HCT116 (cell line): ENCODE measurements at regions not wholly inside any gene's neighbourhood (a gene's known extent, or its start where the extent isn't known, plus 50 kb on each side); places are given as distances from the start of the nearest gene placed in this dataset.

Experiments used
- ATF3 ChIP-seq: IDR thresholded peaks from 2 replicates; pipeline ENCODE4 v1.6.1; 2012
- CBX3 ChIP-seq: IDR thresholded peaks from 2 replicates; pipeline ENCODE4 v1.6.1; 2012; ENCODE audit warnings: low read depth
- CTCF ChIP-seq, 3 experiments: fragments of 200-600 bp in 1 of 3; sonication (generic) in 1 of 3; IDR thresholded peaks in 2 of 3; conservative IDR thresholded peaks in 1 of 3; 2 replicates each; pipeline ENCODE4 v1.5.1; 2012 to 2017; ENCODE audit warnings: low read depth in 2 of 3, low read length in 2 of 3, antibody characterized with exemption in 1 of 3, borderline replicate concordance in 1 of 3, control low read depth in 1 of 3, mild to moderate bottlenecking in 1 of 3, mixed read lengths in 1 of 3, mixed run types in 1 of 3, moderate library complexity in 1 of 3; ENCODE audit not compliant: insufficient read depth in 1 of 3
- EGR1 ChIP-seq: IDR thresholded peaks from 2 replicates; pipeline ENCODE4 v1.6.1; 2012; ENCODE audit warnings: low read depth
- EZH2 ChIP-seq: fragments of 200-600 bp; sonication (generic); IDR thresholded peaks from 2 replicates; pipeline ENCODE4 v1.6.1; 2017; ENCODE audit warnings: antibody characterized with exemption, mixed run types
- EZH2phosphoT487 ChIP-seq: fragments of 200-600 bp; IDR thresholded peaks from 2 replicates; pipeline ENCODE4 v1.6.1; 2018; ENCODE audit warnings: antibody characterized with exemption, borderline replicate concordance
- JUND ChIP-seq: IDR thresholded peaks from 2 replicates; pipeline ENCODE4 v1.6.1; 2012
- MAX ChIP-seq: IDR thresholded peaks from 2 replicates; pipeline ENCODE4 v1.6.1; 2012
- POLR2A ChIP-seq: IDR thresholded peaks from 2 replicates; pipeline ENCODE4 v1.7.0; 2011; ENCODE audit warnings: borderline replicate concordance; ENCODE audit not compliant: insufficient read depth, insufficient read length; ENCODE audit errors: extremely low read depth
- POLR2AphosphoS5 ChIP-seq: IDR thresholded peaks from 2 replicates; pipeline ENCODE4 v1.6.1; 2011; ENCODE audit warnings: mild to moderate bottlenecking, low read depth, low read length, moderate library complexity
- TCF7L2 ChIP-seq: IDR thresholded peaks from 2 replicates; pipeline ENCODE4 v1.7.0; 2011; ENCODE audit warnings: borderline replicate concordance, inconsistent platforms; ENCODE audit not compliant: insufficient read depth, insufficient read length; ENCODE audit errors: extremely low read depth
- ZBTB33 ChIP-seq: IDR thresholded peaks from 2 replicates; pipeline ENCODE4 v1.6.1; 2011; ENCODE audit warnings: mild to moderate bottlenecking, low read length, moderate library complexity; ENCODE audit not compliant: insufficient replicate concordance; ENCODE audit errors: extremely low read depth
- ZNF274 ChIP-seq: fragments of 200-500 bp; sonication (Bioruptor generic); IDR thresholded peaks from 2 replicates; pipeline ENCODE4 v1.6.1; 2014; ENCODE audit warnings: mild to moderate bottlenecking, low read depth, low read length, inconsistent platforms
- TF ChIP-seq, protein P1 (sequence below): IDR thresholded peaks from 2 replicates; pipeline ENCODE4 v1.6.1; 2012; ENCODE audit warnings: low read depth

DNA sequence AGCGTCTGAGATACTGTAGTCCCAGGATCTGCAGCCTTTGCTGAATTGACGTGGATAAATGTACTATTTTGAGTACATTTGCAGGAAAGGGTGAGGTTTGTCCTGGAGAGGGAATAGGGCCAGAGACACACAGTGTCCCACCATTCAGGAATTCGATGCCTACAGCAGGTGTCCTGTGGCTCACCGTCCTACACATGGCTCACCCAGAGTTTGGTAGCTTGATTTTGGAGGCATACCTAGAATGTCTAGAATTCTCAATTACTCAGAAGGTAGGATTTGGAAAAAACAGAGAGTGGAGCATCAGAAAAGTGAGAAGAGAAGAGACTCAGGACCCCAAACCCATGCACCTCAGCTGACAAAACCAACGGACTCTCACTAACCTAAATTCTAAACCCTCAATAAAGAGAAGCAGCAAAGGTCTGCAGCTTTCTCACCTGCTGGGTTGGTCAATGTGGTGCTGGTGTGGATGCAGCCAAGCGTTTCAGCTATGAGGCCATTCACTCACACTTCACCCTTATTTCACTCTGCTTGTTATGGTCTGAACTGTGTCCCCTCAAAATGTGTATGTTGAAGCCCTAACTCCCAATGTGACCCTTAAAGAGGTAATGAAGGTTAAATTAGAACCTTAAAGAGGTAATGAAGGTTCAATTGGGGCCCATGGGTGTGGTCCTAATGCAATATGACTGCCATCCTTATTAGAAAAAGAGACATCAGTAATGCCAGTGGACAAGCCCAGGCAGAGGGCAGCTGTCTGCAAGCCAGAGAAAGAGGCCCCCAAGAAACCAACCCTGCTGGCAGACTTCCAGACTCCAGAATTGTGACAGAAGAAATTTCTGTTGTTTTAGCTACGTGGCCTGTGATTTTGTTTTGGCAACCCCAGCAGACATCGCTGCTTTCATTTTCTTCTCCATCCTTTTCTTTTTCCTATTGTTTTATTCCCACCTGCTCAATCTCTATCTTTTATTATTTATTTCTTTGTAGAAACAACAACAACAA lies 187.8 kb downstream of the SNX19 start:
- TF ChIP-seq EZH2 (no peak), MAX (no peak), CTCF (IDR thresholded peaks at IDR 0.05 in 2 of 3, conservative IDR thresholded peaks at IDR 0.05 in 1 of 3; ENCODE audit: borderline replicate concordance in 1 of 3, insufficient read depth in 1 of 3, low read depth in 2 of 3, low read length in 2 of 3) (no peak), POLR2A (no peak), EGR1 (no peak), ZBTB33 (no peak), EZH2phosphoT487 (no peak), TCF7L2 (no peak), ATF3 (no peak), CBX3 (no peak), JUND (no peak), ZNF274 (no peak), POLR2AphosphoS5 (no peak)
- TF ChIP-seq, protein P1, sequence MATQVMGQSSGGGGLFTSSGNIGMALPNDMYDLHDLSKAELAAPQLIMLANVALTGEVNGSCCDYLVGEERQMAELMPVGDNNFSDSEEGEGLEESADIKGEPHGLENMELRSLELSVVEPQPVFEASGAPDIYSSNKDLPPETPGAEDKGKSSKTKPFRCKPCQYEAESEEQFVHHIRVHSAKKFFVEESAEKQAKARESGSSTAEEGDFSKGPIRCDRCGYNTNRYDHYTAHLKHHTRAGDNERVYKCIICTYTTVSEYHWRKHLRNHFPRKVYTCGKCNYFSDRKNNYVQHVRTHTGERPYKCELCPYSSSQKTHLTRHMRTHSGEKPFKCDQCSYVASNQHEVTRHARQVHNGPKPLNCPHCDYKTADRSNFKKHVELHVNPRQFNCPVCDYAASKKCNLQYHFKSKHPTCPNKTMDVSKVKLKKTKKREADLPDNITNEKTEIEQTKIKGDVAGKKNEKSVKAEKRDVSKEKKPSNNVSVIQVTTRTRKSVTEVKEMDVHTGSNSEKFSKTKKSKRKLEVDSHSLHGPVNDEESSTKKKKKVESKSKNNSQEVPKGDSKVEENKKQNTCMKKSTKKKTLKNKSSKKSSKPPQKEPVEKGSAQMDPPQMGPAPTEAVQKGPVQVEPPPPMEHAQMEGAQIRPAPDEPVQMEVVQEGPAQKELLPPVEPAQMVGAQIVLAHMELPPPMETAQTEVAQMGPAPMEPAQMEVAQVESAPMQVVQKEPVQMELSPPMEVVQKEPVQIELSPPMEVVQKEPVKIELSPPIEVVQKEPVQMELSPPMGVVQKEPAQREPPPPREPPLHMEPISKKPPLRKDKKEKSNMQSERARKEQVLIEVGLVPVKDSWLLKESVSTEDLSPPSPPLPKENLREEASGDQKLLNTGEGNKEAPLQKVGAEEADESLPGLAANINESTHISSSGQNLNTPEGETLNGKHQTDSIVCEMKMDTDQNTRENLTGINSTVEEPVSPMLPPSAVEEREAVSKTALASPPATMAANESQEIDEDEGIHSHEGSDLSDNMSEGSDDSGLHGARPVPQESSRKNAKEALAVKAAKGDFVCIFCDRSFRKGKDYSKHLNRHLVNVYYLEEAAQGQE = no peak
